22Rv1 (cell line): ENCODE measurements at regions not wholly inside any gene's neighbourhood (a gene's known extent, or its start where the extent isn't known, plus 50 kb on each side); places are given as distances from the start of the nearest gene placed in this dataset.

ENCODE experiments used
- H3K27ac ChIP-seq: fragments of 450-650 bp; 2 replicates; pipeline ENCODE4 v1.5.1; 2017
- CTCF ChIP-seq: fragments of 450-650 bp; IDR thresholded peaks from 2 replicates; pipeline ENCODE4 v1.5.1; 2017; ENCODE audit warnings: mild to moderate bottlenecking
- ZFX ChIP-seq: fragments of 450-650 bp; IDR thresholded peaks from 2 replicates; pipeline ENCODE4 v1.6.1; 2017; ENCODE audit warnings: antibody characterized with exemption, borderline replicate concordance

GRCh38 chr4:14833053-14833452 lies 169.2 kb upstream of the CPEB2 start:
- no peak overlapping the region for H3K27ac ChIP-seq
- TF ChIP-seq ZFX (no peak), CTCF (no peak)

GRCh38 chr4:14834382-14834781 lies 167.9 kb upstream of the CPEB2 start:
- H3K27ac ChIP-seq: no peak overlapping the region
- TF ChIP-seq CTCF: no peak
- no peak for TF ChIP-seq ZFX

GRCh38 chr4:14835288-14835687 lies 167.0 kb upstream of the CPEB2 start:
- H3K27ac ChIP-seq: no peak overlapping the region
- TF ChIP-seq CTCF (no peak), ZFX (no peak)

- no peak overlapping the region for H3K27ac ChIP-seq
- TF ChIP-seq CTCF: no peak
- TF ChIP-seq ZFX: no peak
Observed at GRCh38 chr4:14835708-14836425, 166.4 kb upstream of the CPEB2 start.

GRCh38 chr4:14837860-14838259 lies 164.4 kb upstream of the CPEB2 start:
- no peak overlapping the region for H3K27ac ChIP-seq
- TF ChIP-seq ZFX (no peak), CTCF (no peak)

- TF ChIP-seq CTCF (no peak), ZFX (no peak)
- no peak overlapping the region for H3K27ac ChIP-seq
Observed at GRCh38 chr4:14841801-14842768, 160.2 kb upstream of the CPEB2 start.
